ENCODE measurements at regions not wholly inside any gene's neighbourhood (a gene's known extent, or its start where the extent isn't known, plus 50 kb on each side); places are given as distances from the start of the nearest gene placed in this dataset.

DNA sequence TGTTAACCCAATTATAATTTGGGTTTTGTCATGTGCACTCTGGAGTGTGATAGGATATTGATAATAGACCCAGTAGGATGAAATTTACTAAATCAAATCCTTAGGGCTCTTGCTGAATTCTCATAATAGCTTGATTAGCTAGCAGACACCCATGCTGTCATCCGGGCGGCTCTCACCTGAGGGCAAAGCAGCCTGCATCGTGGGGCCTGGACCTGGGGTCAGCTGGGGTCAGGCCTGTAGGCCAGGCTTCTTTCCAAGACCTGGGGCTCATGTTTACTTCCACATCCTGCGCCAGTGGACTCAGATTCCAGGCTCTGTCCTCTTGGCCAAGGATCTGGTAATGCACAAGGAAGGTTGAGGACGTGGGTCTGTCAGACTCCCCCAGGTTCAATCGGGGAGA lies 486.3 kb downstream of the NPHP4 start:
- Histone ChIP-seq H3K4me1 (ENCODE audit: control extremely low read depth in 1 of 4, control insufficient read depth in 4 of 4, insufficient read depth in 4 of 4, low read length in 3 of 4) (no peaks in the 10 kb centered on the region), H3K27me3 (replicated peaks in 2 of 5; ENCODE audit: control insufficient read depth in 4 of 5, insufficient read depth in 5 of 5, low read length in 4 of 5) (peaks cover 0 to 33% (median 4%) of the 10 kb centered on the region in 5 experiments), H3K9me3 (ENCODE audit: control extremely low read depth in 1 of 5, control insufficient read depth in 4 of 5, insufficient read depth in 2 of 5, low read depth in 1 of 5, low read length in 4 of 5) (no peaks in the 10 kb centered on the region), H3K36me3 (ENCODE audit: control insufficient read depth in 4 of 4, insufficient read depth in 4 of 4, low read length in 3 of 4) (no peaks in the 10 kb centered on the region), H3K4me3 (ENCODE audit: control insufficient read depth in 1 of 7, extremely low read depth in 1 of 7, insufficient read depth in 4 of 7, low read depth in 2 of 7, low read length in 6 of 7) (no peak overlapping the region), H3K27ac (ENCODE audit: insufficient read depth in 1 of 2, low read depth in 1 of 2, low read length in 2 of 2, poor library complexity in 1 of 2, severe bottlenecking in 2 of 2) (no peak overlapping the region)
- no peak for DNase-seq
- 89% methylated on average over 6 of the region's 6 CpGs for WGBS (ENCODE audit: insufficient coverage)
- CTCF ChIA-PET, result interaction anchor here (1.4 to 1.9 kb wide), 2 partner anchors 9 to 12 kb away, joined by 5 to 7 read pairs; no protein-coding TSS in a partner anchor
- POLR2A ChIA-PET, result interaction anchor here (0.7 kb wide), 1 partner anchor 47 kb away, joined by 4 read pairs; no protein-coding TSS in a partner anchor

DNA sequence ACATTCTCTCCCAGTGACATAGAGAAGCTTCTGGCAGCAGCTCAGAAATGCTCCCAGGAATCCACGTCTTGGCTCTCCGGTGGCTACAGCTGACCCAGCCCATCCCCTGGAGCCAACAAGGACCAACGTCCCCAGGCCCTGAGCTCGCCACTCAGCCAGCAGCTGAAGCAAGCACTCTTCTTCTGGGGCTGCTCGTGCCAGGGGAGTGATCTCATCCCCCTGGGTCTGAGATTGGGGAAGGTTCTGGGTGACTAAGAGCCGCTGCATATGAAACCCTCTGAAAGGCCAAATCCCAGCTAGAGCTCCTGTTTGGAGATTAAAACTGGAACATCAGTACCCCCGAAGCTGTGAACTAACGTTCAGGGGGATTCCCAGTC lies 487.9 kb downstream of the NPHP4 start:
- H3K27me3 ChIP-seq (replicated peaks in 2 of 5; ENCODE audit: control insufficient read depth in 4 of 5, insufficient read depth in 5 of 5, low read length in 4 of 5), result peaks cover 0 to 26% (median 4%) of the 10 kb centered on the region in 5 experiments
- ChIA-PET CTCF (interaction anchor here (0.6 to 1.9 kb wide), 3 partner anchors 9 to 290 kb away, joined by 3 to 7 read pairs (median 3); no protein-coding TSS in a partner anchor), POLR2A (no interaction called here)
- no peaks in the 10 kb centered on the region for H3K36me3 ChIP-seq (ENCODE audit: control insufficient read depth in 4 of 4, insufficient read depth in 4 of 4, low read length in 3 of 4)
- H3K9me3 ChIP-seq (ENCODE audit: control extremely low read depth in 1 of 5, control insufficient read depth in 4 of 5, insufficient read depth in 2 of 5, low read depth in 1 of 5, low read length in 4 of 5), result no peaks in the 10 kb centered on the region
- no peaks in the 10 kb centered on the region for H3K4me1 ChIP-seq (ENCODE audit: control extremely low read depth in 1 of 4, control insufficient read depth in 4 of 4, insufficient read depth in 4 of 4, low read length in 3 of 4)
- no peak overlapping the region for H3K27ac ChIP-seq (ENCODE audit: insufficient read depth in 1 of 2, low read depth in 1 of 2, low read length in 2 of 2, poor library complexity in 1 of 2, severe bottlenecking in 2 of 2)
- 87% methylated on average over 8 of the region's 8 CpGs for WGBS (ENCODE audit: insufficient coverage)
- no peak overlapping the region for H3K4me3 ChIP-seq (ENCODE audit: control insufficient read depth in 1 of 7, extremely low read depth in 1 of 7, insufficient read depth in 4 of 7, low read depth in 2 of 7, low read length in 6 of 7)
- DNase-seq, result no peak

DNA sequence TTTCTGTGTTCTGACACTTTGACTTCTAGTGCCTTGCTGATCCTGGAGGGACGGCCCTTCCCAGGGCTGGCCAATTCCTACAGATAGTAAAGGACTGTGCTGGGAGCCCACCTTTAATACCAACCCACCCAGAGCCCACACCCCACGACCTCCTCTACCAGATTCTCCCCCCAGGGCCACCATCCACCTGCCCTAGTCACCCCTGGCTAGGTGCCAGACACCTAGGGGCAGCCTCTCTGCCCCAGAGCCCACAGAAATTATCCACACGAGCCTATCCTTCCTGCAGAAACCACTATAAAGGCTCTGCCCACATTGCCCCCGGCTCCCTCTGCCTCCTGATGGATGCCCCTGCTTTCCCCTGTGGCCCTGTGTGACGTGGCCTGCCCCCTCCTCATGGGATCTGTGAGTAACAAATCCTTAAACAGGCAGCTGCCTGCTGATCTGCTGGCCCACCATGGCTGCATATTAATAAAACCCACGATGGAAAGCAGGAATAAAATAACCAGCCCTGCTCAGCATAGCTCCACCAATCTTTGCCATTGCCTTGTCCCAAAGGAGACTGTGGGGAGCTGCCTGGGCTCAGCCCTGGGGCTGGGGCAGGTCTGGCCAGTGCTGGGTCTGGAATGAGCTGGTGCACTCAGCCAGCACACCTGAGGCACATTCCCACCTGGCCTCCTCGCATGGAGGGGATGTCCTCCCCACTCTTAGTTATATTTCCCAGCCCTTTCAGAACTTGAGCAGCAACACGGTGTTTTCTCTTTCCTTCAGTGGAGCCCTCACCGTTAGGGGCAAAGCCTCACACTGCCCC lies 488.5 kb downstream of the NPHP4 start:
- Histone ChIP-seq H3K27ac (ENCODE audit: insufficient read depth in 1 of 2, low read depth in 1 of 2, low read length in 2 of 2, poor library complexity in 1 of 2, severe bottlenecking in 2 of 2) (no peak overlapping the region), H3K4me3 (ENCODE audit: control insufficient read depth in 1 of 7, extremely low read depth in 1 of 7, insufficient read depth in 4 of 7, low read depth in 2 of 7, low read length in 6 of 7) (no peak overlapping the region), H3K4me1 (ENCODE audit: control extremely low read depth in 1 of 4, control insufficient read depth in 4 of 4, insufficient read depth in 4 of 4, low read length in 3 of 4) (no peaks in the 10 kb centered on the region), H3K9me3 (ENCODE audit: control extremely low read depth in 1 of 5, control insufficient read depth in 4 of 5, insufficient read depth in 2 of 5, low read depth in 1 of 5, low read length in 4 of 5) (no peaks in the 10 kb centered on the region), H3K27me3 (replicated peaks in 2 of 5; ENCODE audit: control insufficient read depth in 4 of 5, insufficient read depth in 5 of 5, low read length in 4 of 5) (peaks cover 0 to 23% (median 4%) of the 10 kb centered on the region in 5 experiments), H3K36me3 (ENCODE audit: control insufficient read depth in 4 of 4, insufficient read depth in 4 of 4, low read length in 3 of 4) (no peaks in the 10 kb centered on the region)
- CTCF ChIA-PET, result interaction anchor here (0.6 to 1.9 kb wide), 4 partner anchors 8 to 290 kb away, joined by 3 to 7 read pairs (median 3); no protein-coding TSS in a partner anchor
- peak in 2 of 3 donors; percentile 12 for DNase-seq
- WGBS (ENCODE audit: insufficient coverage), result 43% methylated on average over 7 of the region's 9 CpGs
- POLR2A ChIA-PET, result no interaction called here

DNA sequence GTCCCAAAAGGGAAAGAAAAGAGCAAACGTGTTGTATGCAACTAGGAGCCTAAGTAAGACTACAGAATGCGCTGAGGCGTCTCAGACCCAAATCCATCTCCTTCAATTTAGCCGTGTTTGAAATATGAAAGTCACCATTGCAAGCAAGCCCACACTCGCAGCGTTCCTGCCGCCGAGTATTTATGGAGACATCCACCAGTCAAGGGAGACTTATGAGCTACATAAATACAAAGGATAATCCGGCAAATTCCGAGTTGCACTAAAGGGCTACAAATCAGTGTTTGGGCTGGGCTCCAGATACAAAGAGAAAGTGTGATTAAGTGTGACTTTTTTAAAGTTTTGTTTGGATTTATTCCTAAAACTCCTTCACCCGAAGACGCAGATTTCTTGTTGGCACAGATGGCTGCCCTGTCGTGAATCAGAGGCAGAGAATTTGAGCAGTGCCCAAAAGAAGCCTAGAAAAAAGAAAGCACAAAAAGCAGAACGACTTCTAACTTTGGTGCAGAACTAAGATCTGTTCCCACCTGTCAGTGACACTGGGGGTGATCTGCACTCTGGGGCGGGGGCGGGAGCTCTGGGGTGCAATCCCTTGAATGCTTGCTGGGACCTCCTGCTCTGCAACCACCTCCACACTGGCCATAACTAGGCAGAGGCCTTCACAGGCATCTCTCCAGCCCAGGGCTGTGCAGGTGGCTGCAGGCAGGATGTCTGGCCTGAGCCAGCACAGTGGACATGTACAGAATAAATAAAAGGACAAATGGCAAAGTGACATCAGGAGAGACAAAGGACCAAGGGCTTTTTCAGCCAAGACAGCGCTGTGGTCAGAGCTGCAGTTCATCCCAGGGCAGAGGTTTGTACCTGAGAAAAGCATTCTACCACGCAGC lies 489.7 kb downstream of the NPHP4 start:
- no peaks in the 10 kb centered on the region for H3K36me3 ChIP-seq (ENCODE audit: control insufficient read depth in 4 of 4, insufficient read depth in 4 of 4, low read length in 3 of 4)
- H3K9me3 ChIP-seq (ENCODE audit: control extremely low read depth in 1 of 5, control insufficient read depth in 4 of 5, insufficient read depth in 2 of 5, low read depth in 1 of 5, low read length in 4 of 5), result no peaks in the 10 kb centered on the region
- no peaks in the 10 kb centered on the region for H3K4me1 ChIP-seq (ENCODE audit: control extremely low read depth in 1 of 4, control insufficient read depth in 4 of 4, insufficient read depth in 4 of 4, low read length in 3 of 4)
- H3K4me3 ChIP-seq (ENCODE audit: control insufficient read depth in 1 of 7, extremely low read depth in 1 of 7, insufficient read depth in 4 of 7, low read depth in 2 of 7, low read length in 6 of 7), result no peak overlapping the region
- H3K27me3 ChIP-seq (replicated peaks in 2 of 5; ENCODE audit: control insufficient read depth in 4 of 5, insufficient read depth in 5 of 5, low read length in 4 of 5), result peaks cover 0 to 28% (median 12%) of the 10 kb centered on the region in 5 experiments
- H3K27ac ChIP-seq (ENCODE audit: insufficient read depth in 1 of 2, low read depth in 1 of 2, low read length in 2 of 2, poor library complexity in 1 of 2, severe bottlenecking in 2 of 2), result no peak overlapping the region
- 90% methylated on average over 16 of the region's 18 CpGs for WGBS (ENCODE audit: insufficient coverage)
- no peak for DNase-seq
- CTCF ChIA-PET, result interaction anchor here (1.4 kb wide), 1 partner anchor 10 kb away, joined by 3 read pairs; no protein-coding TSS in a partner anchor
- POLR2A ChIA-PET, result no interaction called here

DNA sequence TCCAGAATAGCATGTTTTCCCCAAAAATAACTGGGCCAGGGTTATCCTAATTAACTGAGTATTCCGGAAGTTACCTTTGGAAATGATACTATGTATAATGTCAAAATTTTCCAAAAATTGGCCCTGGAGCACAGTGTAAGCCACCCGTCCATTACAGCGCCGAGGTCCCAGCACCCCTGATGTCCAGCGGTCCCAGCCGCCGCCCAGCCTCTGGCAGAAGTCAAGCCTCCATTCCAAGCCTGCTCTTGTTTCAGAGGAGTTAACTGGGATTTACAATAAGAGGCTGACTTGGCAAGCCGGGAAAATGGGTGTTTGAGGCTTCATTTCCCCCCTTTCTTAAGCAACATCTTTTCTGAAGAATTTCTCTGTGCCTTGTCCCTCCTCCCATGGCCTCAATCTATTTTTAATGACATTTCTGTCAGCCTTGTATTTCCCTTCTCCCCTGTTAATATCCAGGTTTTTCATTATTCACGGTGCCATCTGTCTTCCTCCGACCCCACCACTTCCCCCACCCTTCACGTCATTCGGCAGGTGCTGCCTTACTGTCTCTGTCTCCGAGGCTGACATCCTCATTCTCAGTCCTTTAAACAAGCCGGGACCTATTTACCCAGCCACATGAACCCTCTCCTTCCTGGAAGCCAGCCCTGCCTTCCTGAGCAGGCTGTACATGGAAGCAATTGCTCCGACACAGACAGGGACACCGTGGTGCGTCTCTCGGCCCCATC lies 490.9 kb downstream of the NPHP4 start:
- Histone ChIP-seq H3K9me3 (ENCODE audit: control extremely low read depth in 1 of 5, control insufficient read depth in 4 of 5, insufficient read depth in 2 of 5, low read depth in 1 of 5, low read length in 4 of 5) (peaks cover 0 to 3% (median 0%) of the 10 kb centered on the region in 5 experiments), H3K36me3 (ENCODE audit: control insufficient read depth in 4 of 4, insufficient read depth in 4 of 4, low read length in 3 of 4) (no peaks in the 10 kb centered on the region), H3K4me3 (ENCODE audit: control insufficient read depth in 1 of 7, extremely low read depth in 1 of 7, insufficient read depth in 4 of 7, low read depth in 2 of 7, low read length in 6 of 7) (no peak overlapping the region), H3K4me1 (ENCODE audit: control extremely low read depth in 1 of 4, control insufficient read depth in 4 of 4, insufficient read depth in 4 of 4, low read length in 3 of 4) (no peaks in the 10 kb centered on the region), H3K27ac (ENCODE audit: insufficient read depth in 1 of 2, low read depth in 1 of 2, low read length in 2 of 2, poor library complexity in 1 of 2, severe bottlenecking in 2 of 2) (no peak overlapping the region), H3K27me3 (replicated peaks in 2 of 5; ENCODE audit: control insufficient read depth in 4 of 5, insufficient read depth in 5 of 5, low read length in 4 of 5) (peaks cover 0 to 40% (median 12%) of the 10 kb centered on the region in 5 experiments)
- ChIA-PET POLR2A (interaction anchor here (0.6 kb wide), 2 partner anchors 240 to 262 kb away, joined by 4 to 5 read pairs; no protein-coding TSS in a partner anchor), CTCF (no interaction called here)
- WGBS (ENCODE audit: insufficient coverage), result 87% methylated on average over 17 of the region's 18 CpGs
- no peak for DNase-seq

DNA sequence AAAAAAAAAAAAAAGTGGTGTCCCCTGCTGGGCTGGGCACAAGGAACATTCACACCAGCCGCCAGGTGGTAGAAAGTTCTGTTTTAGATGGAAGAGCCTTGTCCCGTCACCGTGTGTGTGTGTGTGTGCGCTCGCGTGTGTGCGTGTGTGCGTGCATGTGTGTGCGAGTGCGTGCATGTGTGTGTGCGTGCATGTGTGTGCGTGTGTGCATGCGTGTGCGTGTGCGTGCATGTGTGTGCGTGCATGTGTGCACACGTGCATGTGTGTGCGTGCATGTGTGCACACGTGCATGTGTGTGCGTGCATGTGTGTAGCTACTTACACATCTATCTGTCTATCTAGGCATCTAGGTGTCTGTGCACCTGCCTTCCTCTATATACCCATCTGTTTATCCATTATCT lies 491.7 kb downstream of the NPHP4 start:
- H3K36me3 ChIP-seq (ENCODE audit: control insufficient read depth in 4 of 4, insufficient read depth in 4 of 4, low read length in 3 of 4), result no peaks in the 10 kb centered on the region
- CTCF ChIA-PET, result interaction anchor here (1.0 kb wide), 1 partner anchor 19 kb away, joined by 3 read pairs; no protein-coding TSS in a partner anchor
- H3K27ac ChIP-seq (ENCODE audit: insufficient read depth in 1 of 2, low read depth in 1 of 2, low read length in 2 of 2, poor library complexity in 1 of 2, severe bottlenecking in 2 of 2), result no peak overlapping the region
- H3K27me3 ChIP-seq (replicated peaks in 2 of 5; ENCODE audit: control insufficient read depth in 4 of 5, insufficient read depth in 5 of 5, low read length in 4 of 5), result peaks cover 0 to 48% (median 12%) of the 10 kb centered on the region in 5 experiments
- H3K9me3 ChIP-seq (ENCODE audit: control extremely low read depth in 1 of 5, control insufficient read depth in 4 of 5, insufficient read depth in 2 of 5, low read depth in 1 of 5, low read length in 4 of 5), result peaks cover 0 to 3% (median 0%) of the 10 kb centered on the region in 5 experiments
- POLR2A ChIA-PET, result interaction anchor here (0.6 kb wide), 2 partner anchors 239 to 263 kb away, joined by 4 to 5 read pairs; no protein-coding TSS in a partner anchor
- no peaks in the 10 kb centered on the region for H3K4me1 ChIP-seq (ENCODE audit: control extremely low read depth in 1 of 4, control insufficient read depth in 4 of 4, insufficient read depth in 4 of 4, low read length in 3 of 4)
- H3K4me3 ChIP-seq (ENCODE audit: control insufficient read depth in 1 of 7, extremely low read depth in 1 of 7, insufficient read depth in 4 of 7, low read depth in 2 of 7, low read length in 6 of 7), result no peak overlapping the region
- 97% methylated on average over 20 of the region's 20 CpGs for WGBS (ENCODE audit: insufficient coverage)
- DNase-seq, result no peak
